ENCODE measurements at regions not wholly inside any gene's neighbourhood (a gene's known extent, or its start where the extent isn't known, plus 50 kb on each side); places are given as distances from the start of the nearest gene placed in this dataset.

GRCh38 chr1:97996880-97997279, 76.0 kb upstream of the DPYD start:
- H3K27me3 ChIP-seq: no peaks in the 10 kb centered on the region
- intact Hi-C loops (cut with DNase I): no loop called here
- DNase-seq (no peak), ATAC-seq (no peak)
- H3K4me3 ChIP-seq: no peak overlapping the region
- no peak overlapping the region for H3K27ac ChIP-seq
- TF ChIP-seq POLR2A (IDR thresholded peaks at IDR 0.05) (no peak), CTCF (IDR thresholded peaks at IDR 0.05) (no peak)
- H3K36me3 ChIP-seq (replicated peaks in 1 of 2; ENCODE audit: insufficient read depth in 1 of 2, low read depth in 2 of 2): no peaks in the 10 kb centered on the region
- H3K4me1 ChIP-seq: no peaks in the 10 kb centered on the region
- no peaks in the 10 kb centered on the region for H3K9me3 ChIP-seq

GRCh38 chr1:97989094-97989680, 68.4 kb upstream of the DPYD start:
- ATAC-seq (no peak), DNase-seq (no peak)
- no peaks in the 10 kb centered on the region for H3K4me1 ChIP-seq
- H3K27me3 ChIP-seq: no peaks in the 10 kb centered on the region
- H3K27ac ChIP-seq: no peak overlapping the region
- 73 to 75% methylated on average over 4 of the region's 4 CpGs for WGBS, 2 donors
- no peak for TF ChIP-seq POLR2A (IDR thresholded peaks at IDR 0.05)
- no peak for TF ChIP-seq CTCF (IDR thresholded peaks at IDR 0.05)
- no peaks in the 10 kb centered on the region for H3K36me3 ChIP-seq (replicated peaks in 1 of 2; ENCODE audit: insufficient read depth in 1 of 2, low read depth in 2 of 2)
- intact Hi-C loops (cut with DNase I): no loop called here
- no peak overlapping the region for H3K4me3 ChIP-seq
- no peaks in the 10 kb centered on the region for H3K9me3 ChIP-seq

GRCh38 chr1:97986041-97987005, 65.5 kb upstream of the DPYD start:
- DNase-seq (no peak), ATAC-seq (no peak)
- H3K27ac ChIP-seq: no peak overlapping the region
- TF ChIP-seq CTCF (IDR thresholded peaks at IDR 0.05) (no peak), POLR2A (IDR thresholded peaks at IDR 0.05) (no peak)
- 77 to 83% methylated on average over 15 of the region's 15 CpGs for WGBS, 2 donors
- H3K4me3 ChIP-seq: no peak overlapping the region
- intact Hi-C loops (cut with DNase I): no loop called here
- no peaks in the 10 kb centered on the region for H3K9me3 ChIP-seq
- no peaks in the 10 kb centered on the region for H3K4me1 ChIP-seq
- no peaks in the 10 kb centered on the region for H3K27me3 ChIP-seq
- H3K36me3 ChIP-seq (replicated peaks in 1 of 2; ENCODE audit: insufficient read depth in 1 of 2, low read depth in 2 of 2): no peaks in the 10 kb centered on the region

GRCh38 chr1:97983126-97983525, 62.3 kb upstream of the DPYD start:
- no peaks in the 10 kb centered on the region for H3K36me3 ChIP-seq (replicated peaks in 1 of 2; ENCODE audit: insufficient read depth in 1 of 2, low read depth in 2 of 2)
- intact Hi-C loops (cut with DNase I): no loop called here
- no peaks in the 10 kb centered on the region for H3K9me3 ChIP-seq
- DNase-seq (no peak), ATAC-seq (no peak)
- no peaks in the 10 kb centered on the region for H3K27me3 ChIP-seq
- no peak overlapping the region for H3K27ac ChIP-seq
- H3K4me1 ChIP-seq: no peaks in the 10 kb centered on the region
- no peak overlapping the region for H3K4me3 ChIP-seq
- TF ChIP-seq CTCF (IDR thresholded peaks at IDR 0.05): no peak
- TF ChIP-seq POLR2A (IDR thresholded peaks at IDR 0.05): no peak
- WGBS, 2 donors: 57 to 75% methylated on average over 2 of the region's 2 CpGs

All from body of pancreas (tissue), 4 donors.